KMS-11 (cell line): ENCODE measurements at regions not wholly inside any gene's neighbourhood (a gene's known extent, or its start where the extent isn't known, plus 50 kb on each side); places are given as distances from the start of the nearest gene placed in this dataset.
A peak's percentile ranks its signal among the peaks of the same experiment; 100 is the strongest.

ENCODE experiments used
- H2AFZ ChIP-seq: fragments of 200-600 bp; sonication (generic); 2 replicates; pipeline ENCODE4 v1.6.1; 2016; ENCODE audit warnings: antibody characterized with exemption, mixed run types, low read depth
- H3K27ac ChIP-seq: fragments of 200-600 bp; sonication (generic); 2 replicates; pipeline ENCODE4 v1.6.1; 2016; ENCODE audit warnings: mild to moderate bottlenecking, mixed run types
- H3K27me3 ChIP-seq: fragments of 200-600 bp; sonication (generic); 2 replicates; pipeline ENCODE4 v1.6.1; 2017; ENCODE audit warnings: mild to moderate bottlenecking, low read depth, mixed run types, moderate library complexity; ENCODE audit not compliant: insufficient read depth
- H3K36me3 ChIP-seq: fragments of 200-600 bp; sonication (generic); 2 replicates; pipeline ENCODE4 v1.6.1; 2017; ENCODE audit warnings: mild to moderate bottlenecking, mixed run types; ENCODE audit not compliant: insufficient read depth
- H3K4me1 ChIP-seq: fragments of 200-600 bp; sonication (generic); 2 replicates; pipeline ENCODE4 v1.6.1; 2016; ENCODE audit warnings: mild to moderate bottlenecking, low read depth, mixed run types; ENCODE audit not compliant: poor library complexity, severe bottlenecking
- H3K4me2 ChIP-seq: fragments of 200-600 bp; sonication (generic); 2 replicates; pipeline ENCODE4 v1.7.0; 2016; ENCODE audit warnings: mild to moderate bottlenecking, mixed run types
- H3K4me3 ChIP-seq: fragments of 200-600 bp; sonication (generic); IDR thresholded peaks from 2 replicates; pipeline ENCODE4 v1.6.1; 2017; ENCODE audit warnings: low read depth, low read length, mixed read lengths; ENCODE audit not compliant: insufficient read depth
- H3K79me2 ChIP-seq: fragments of 200-600 bp; sonication (generic); 2 replicates; pipeline ENCODE4 v1.6.1; 2016; ENCODE audit warnings: low read depth, mixed run types; ENCODE audit not compliant: insufficient read depth
- H3K9ac ChIP-seq: fragments of 200-600 bp; sonication (generic); 2 replicates; pipeline ENCODE4 v1.6.1; 2016; ENCODE audit warnings: mild to moderate bottlenecking, mixed run types
- H4K20me1 ChIP-seq: fragments of 200-600 bp; sonication (generic); 2 replicates; pipeline ENCODE4 v1.6.1; 2016; ENCODE audit warnings: mild to moderate bottlenecking, mixed run types; ENCODE audit not compliant: insufficient read depth
- CTCF ChIP-seq: fragments of 200-600 bp; sonication (generic); conservative IDR thresholded peaks from 2 replicates; pipeline ENCODE4 v1.6.1; 2017; ENCODE audit warnings: low read depth, mild to moderate bottlenecking, antibody characterized with exemption, low read length, moderate library complexity, mixed read lengths

GRCh38 chr4:60432911-60433310 is 767.2 kb upstream of the ADGRL3 start:
- Histone ChIP-seq H3K4me1 (no peaks in the 10 kb centered on the region), H3K36me3 (no peaks in the 10 kb centered on the region), H4K20me1 (no peaks in the 10 kb centered on the region), H3K4me3 (no peak overlapping the region), H3K27me3 (no peaks in the 10 kb centered on the region), H2AFZ (no peak overlapping the region), H3K27ac (no peak overlapping the region), H3K79me2 (no peaks in the 10 kb centered on the region), H3K9ac (no peak overlapping the region), H3K4me2 (no peak overlapping the region)
- no peak for TF ChIP-seq CTCF

GRCh38 chr4:60443068-60443467 is 757.1 kb upstream of the ADGRL3 start:
- no peak overlapping the region for H3K9ac ChIP-seq
- no peaks in the 10 kb centered on the region for H3K36me3 ChIP-seq
- no peaks in the 10 kb centered on the region for H3K4me1 ChIP-seq
- H2AFZ ChIP-seq = no peak overlapping the region
- TF ChIP-seq CTCF = no peak
- H3K27ac ChIP-seq = no peak overlapping the region
- H3K27me3 ChIP-seq = no peaks in the 10 kb centered on the region
- no peak overlapping the region for H3K4me3 ChIP-seq
- H3K4me2 ChIP-seq = no peak overlapping the region
- no peaks in the 10 kb centered on the region for H4K20me1 ChIP-seq
- no peaks in the 10 kb centered on the region for H3K79me2 ChIP-seq

GRCh38 chr4:60443796-60444195 is 756.3 kb upstream of the ADGRL3 start:
- H3K4me2 ChIP-seq = no peak overlapping the region
- no peak overlapping the region for H3K9ac ChIP-seq
- no peaks in the 10 kb centered on the region for H3K4me1 ChIP-seq
- no peak overlapping the region for H2AFZ ChIP-seq
- H3K27ac ChIP-seq = no peak overlapping the region
- no peaks in the 10 kb centered on the region for H3K27me3 ChIP-seq
- H3K79me2 ChIP-seq = no peaks in the 10 kb centered on the region
- H3K4me3 ChIP-seq = no peak overlapping the region
- H3K36me3 ChIP-seq = no peaks in the 10 kb centered on the region
- no peaks in the 10 kb centered on the region for H4K20me1 ChIP-seq
- TF ChIP-seq CTCF = no peak

- Histone ChIP-seq H3K27me3 (no peaks in the 10 kb centered on the region), H3K4me3 (no peak overlapping the region)
Observed at GRCh38 chr4:60450054-60450453, 750.1 kb upstream of the ADGRL3 start.

More at GRCh38 chr4:60450054-60450453, 750.1 kb upstream of the ADGRL3 start:
- H3K9ac ChIP-seq = no peak overlapping the region
- H3K79me2 ChIP-seq = no peaks in the 10 kb centered on the region
- H3K4me1 ChIP-seq = no peaks in the 10 kb centered on the region
- 0 out of 2 replicates have a peak, but pooled peaks have one; percentile 13 for TF ChIP-seq CTCF
- H3K36me3 ChIP-seq = no peaks in the 10 kb centered on the region
- H4K20me1 ChIP-seq = no peaks in the 10 kb centered on the region
- no peak overlapping the region for H3K27ac ChIP-seq
- H2AFZ ChIP-seq = no peak overlapping the region
- no peak overlapping the region for H3K4me2 ChIP-seq
